ENCODE measurements at regions not wholly inside any gene's neighbourhood (a gene's known extent, or its start where the extent isn't known, plus 50 kb on each side); places are given as distances from the start of the nearest gene placed in this dataset.

DNA sequence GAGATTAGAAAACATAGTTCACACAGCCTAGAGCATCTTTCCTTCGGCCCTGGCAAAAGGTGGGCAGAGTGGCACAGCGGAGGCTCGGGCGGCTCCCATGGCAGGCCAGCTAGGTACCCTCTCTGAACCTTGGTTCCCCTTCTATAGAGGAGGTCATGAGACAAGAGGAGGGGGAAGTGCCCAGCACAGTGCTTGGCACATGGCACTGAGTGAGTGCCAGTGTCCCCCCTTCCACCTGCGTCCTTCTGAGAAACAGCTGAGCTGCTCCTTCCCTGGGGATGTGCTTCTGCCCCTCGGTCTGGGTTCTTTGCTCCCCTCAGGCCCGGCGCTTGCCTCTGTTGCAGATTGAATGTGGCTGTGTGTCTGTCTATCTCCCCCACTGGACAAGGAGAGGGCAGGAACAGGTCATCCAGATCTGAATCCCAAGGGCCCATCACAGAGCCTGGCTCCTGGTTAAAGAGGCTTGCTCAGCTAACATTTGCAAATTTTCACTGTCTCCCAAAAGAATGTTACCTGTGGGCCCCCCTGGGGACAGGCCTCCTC, 165.6 kb downstream of the USP12 start:
- no peak overlapping the region for H3K4me3 ChIP-seq (replicated peaks in 1 of 3; ENCODE audit: low read depth in 2 of 3, low read length in 3 of 3)
- H3K9me3 ChIP-seq (replicated peaks in 1 of 2; ENCODE audit: control insufficient read depth in 1 of 2, insufficient read depth in 1 of 2, low read length in 2 of 2), result no peaks in the 10 kb centered on the region
- no peaks in the 10 kb centered on the region for H4K20me1 ChIP-seq (ENCODE audit: insufficient read depth, low read length)
- Mint-ChIP-seq H3K4me1 (peaks cover 3% of the 10 kb centered on the region), H3K27me3 (ENCODE audit: low read depth in 3 of 3) (peaks cover 26 to 42% (median 41%) of the 10 kb centered on the region in 3 donors), H3K9me3 (peaks cover 0 to 5% (median 0%) of the 10 kb centered on the region in 7 donors), H3K4me3 (peak overlapping the region in 1 of 2 donors; percentile 68), H3K36me3 (no peaks in the 10 kb centered on the region), H3K27ac (no peak overlapping the region)
- H2AFZ ChIP-seq (ENCODE audit: insufficient read depth, low read depth, low read length, poor library complexity, severe bottlenecking), result no peak overlapping the region
- no peaks in the 10 kb centered on the region for H3K36me3 ChIP-seq (replicated peaks in 1 of 2; ENCODE audit: control insufficient read depth in 1 of 2, insufficient read depth in 2 of 2, low read length in 2 of 2)
- H3K27ac ChIP-seq (ENCODE audit: low read depth in 1 of 2, low read length in 2 of 2), result no peak overlapping the region
- TF ChIP-seq, protein P1, sequence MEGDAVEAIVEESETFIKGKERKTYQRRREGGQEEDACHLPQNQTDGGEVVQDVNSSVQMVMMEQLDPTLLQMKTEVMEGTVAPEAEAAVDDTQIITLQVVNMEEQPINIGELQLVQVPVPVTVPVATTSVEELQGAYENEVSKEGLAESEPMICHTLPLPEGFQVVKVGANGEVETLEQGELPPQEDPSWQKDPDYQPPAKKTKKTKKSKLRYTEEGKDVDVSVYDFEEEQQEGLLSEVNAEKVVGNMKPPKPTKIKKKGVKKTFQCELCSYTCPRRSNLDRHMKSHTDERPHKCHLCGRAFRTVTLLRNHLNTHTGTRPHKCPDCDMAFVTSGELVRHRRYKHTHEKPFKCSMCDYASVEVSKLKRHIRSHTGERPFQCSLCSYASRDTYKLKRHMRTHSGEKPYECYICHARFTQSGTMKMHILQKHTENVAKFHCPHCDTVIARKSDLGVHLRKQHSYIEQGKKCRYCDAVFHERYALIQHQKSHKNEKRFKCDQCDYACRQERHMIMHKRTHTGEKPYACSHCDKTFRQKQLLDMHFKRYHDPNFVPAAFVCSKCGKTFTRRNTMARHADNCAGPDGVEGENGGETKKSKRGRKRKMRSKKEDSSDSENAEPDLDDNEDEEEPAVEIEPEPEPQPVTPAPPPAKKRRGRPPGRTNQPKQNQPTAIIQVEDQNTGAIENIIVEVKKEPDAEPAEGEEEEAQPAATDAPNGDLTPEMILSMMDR (IDR thresholded peaks at IDR 0.05), result no peak
- no peak for DNase-seq
- no peak overlapping the region for H3K9ac ChIP-seq (ENCODE audit: insufficient read depth, low read length, poor library complexity, severe bottlenecking)
- peaks cover 5 to 9% of the 10 kb centered on the region in 2 donors for H3K4me1 ChIP-seq (ENCODE audit: control insufficient read depth in 1 of 2, insufficient read depth in 2 of 2, low read length in 2 of 2)
- intact Hi-C loops (cut with micrococcal nuclease), result no loop called here
- H3K4me2 ChIP-seq (replicated peaks; ENCODE audit: extremely low read depth, low read length, poor library complexity, severe bottlenecking), result no peak overlapping the region
- H3K27me3 ChIP-seq (ENCODE audit: control insufficient read depth in 2 of 2, insufficient read depth in 2 of 2, low read length in 2 of 2), result peaks cover 3 to 32% of the 10 kb centered on the region in 2 donors
- H3K79me2 ChIP-seq (ENCODE audit: insufficient read depth, low read length), result no peaks in the 10 kb centered on the region
- 83% methylated on average over 6 of the region's 8 CpGs for WGBS (ENCODE audit: insufficient coverage)

DNA sequence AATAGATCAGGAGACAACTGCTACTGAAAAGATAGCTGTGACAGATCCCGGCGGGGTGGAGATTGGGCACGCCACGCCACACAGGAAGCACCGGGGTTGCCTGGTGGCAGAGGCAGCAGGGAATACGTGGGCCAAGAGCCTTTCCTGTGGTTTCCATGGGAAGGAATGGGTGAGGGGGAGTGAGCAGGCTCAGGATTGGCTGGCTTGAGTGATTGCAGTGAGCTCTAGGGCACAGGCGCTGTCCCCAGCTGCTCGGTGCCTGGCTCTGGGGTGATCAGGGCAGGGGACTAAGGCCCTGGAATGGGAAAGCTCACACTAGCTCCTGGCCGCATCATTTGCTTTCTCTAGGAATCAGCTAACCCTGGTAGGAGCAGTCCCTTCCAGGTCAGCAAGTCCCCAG, 166.1 kb downstream of the USP12 start:
- no peaks in the 10 kb centered on the region for H3K36me3 ChIP-seq (replicated peaks in 1 of 2; ENCODE audit: control insufficient read depth in 1 of 2, insufficient read depth in 2 of 2, low read length in 2 of 2)
- intact Hi-C loops (cut with micrococcal nuclease), result no loop called here
- Mint-ChIP-seq H3K9me3 (peaks cover 0 to 5% (median 0%) of the 10 kb centered on the region in 7 donors), H3K36me3 (no peaks in the 10 kb centered on the region), H3K27me3 (ENCODE audit: low read depth in 3 of 3) (peaks cover 26 to 42% (median 41%) of the 10 kb centered on the region in 3 donors), H3K4me1 (peaks cover 3% of the 10 kb centered on the region), H3K27ac (no peak overlapping the region), H3K4me3 (peak overlapping the region in 1 of 2 donors; percentile 31)
- no peak overlapping the region for H3K4me2 ChIP-seq (replicated peaks; ENCODE audit: extremely low read depth, low read length, poor library complexity, severe bottlenecking)
- H3K4me3 ChIP-seq (replicated peaks in 1 of 3; ENCODE audit: low read depth in 2 of 3, low read length in 3 of 3), result no peak overlapping the region
- DNase-seq, result no peak
- TF ChIP-seq, protein P1 (IDR thresholded peaks at IDR 0.05), result no peak
- H3K9ac ChIP-seq (ENCODE audit: insufficient read depth, low read length, poor library complexity, severe bottlenecking), result no peak overlapping the region
- H3K79me2 ChIP-seq (ENCODE audit: insufficient read depth, low read length), result no peaks in the 10 kb centered on the region
- 12% methylated on average over 9 of the region's 9 CpGs for WGBS (ENCODE audit: insufficient coverage)
- H4K20me1 ChIP-seq (ENCODE audit: insufficient read depth, low read length), result no peaks in the 10 kb centered on the region
- H3K27ac ChIP-seq (ENCODE audit: low read depth in 1 of 2, low read length in 2 of 2), result no peak overlapping the region
- peaks cover 3 to 32% of the 10 kb centered on the region in 2 donors for H3K27me3 ChIP-seq (ENCODE audit: control insufficient read depth in 2 of 2, insufficient read depth in 2 of 2, low read length in 2 of 2)
- H3K9me3 ChIP-seq (replicated peaks in 1 of 2; ENCODE audit: control insufficient read depth in 1 of 2, insufficient read depth in 1 of 2, low read length in 2 of 2), result no peaks in the 10 kb centered on the region
- no peak overlapping the region for H2AFZ ChIP-seq (ENCODE audit: insufficient read depth, low read depth, low read length, poor library complexity, severe bottlenecking)
- peaks cover 5 to 9% of the 10 kb centered on the region in 2 donors for H3K4me1 ChIP-seq (ENCODE audit: control insufficient read depth in 1 of 2, insufficient read depth in 2 of 2, low read length in 2 of 2)

All from CD14-positive monocyte (primary cell).